ENCODE measurements at regions not wholly inside any gene's neighbourhood (a gene's known extent, or its start where the extent isn't known, plus 50 kb on each side); places are given as distances from the start of the nearest gene placed in this dataset.

DNA sequence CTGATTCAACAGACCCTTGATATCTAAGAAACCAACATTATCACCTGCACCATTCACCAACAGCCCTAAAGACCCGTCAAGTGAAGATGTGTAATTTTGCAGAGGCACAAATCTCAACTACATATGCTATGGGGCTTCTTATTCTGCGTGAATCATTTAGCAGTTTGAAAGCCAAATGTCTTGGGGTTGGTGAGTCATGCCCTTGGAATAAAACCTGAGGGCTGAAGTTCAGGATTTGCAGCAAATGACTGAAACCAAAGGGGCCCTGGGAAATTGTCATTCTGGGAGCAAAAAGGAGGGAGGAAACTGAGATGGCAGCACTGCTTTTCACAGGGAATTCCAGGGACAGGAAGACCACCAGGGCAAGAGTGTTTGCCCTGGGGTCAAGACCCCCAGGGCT is 79.2 kb upstream of the TNR start:
- TF ChIP-seq, protein P1, sequence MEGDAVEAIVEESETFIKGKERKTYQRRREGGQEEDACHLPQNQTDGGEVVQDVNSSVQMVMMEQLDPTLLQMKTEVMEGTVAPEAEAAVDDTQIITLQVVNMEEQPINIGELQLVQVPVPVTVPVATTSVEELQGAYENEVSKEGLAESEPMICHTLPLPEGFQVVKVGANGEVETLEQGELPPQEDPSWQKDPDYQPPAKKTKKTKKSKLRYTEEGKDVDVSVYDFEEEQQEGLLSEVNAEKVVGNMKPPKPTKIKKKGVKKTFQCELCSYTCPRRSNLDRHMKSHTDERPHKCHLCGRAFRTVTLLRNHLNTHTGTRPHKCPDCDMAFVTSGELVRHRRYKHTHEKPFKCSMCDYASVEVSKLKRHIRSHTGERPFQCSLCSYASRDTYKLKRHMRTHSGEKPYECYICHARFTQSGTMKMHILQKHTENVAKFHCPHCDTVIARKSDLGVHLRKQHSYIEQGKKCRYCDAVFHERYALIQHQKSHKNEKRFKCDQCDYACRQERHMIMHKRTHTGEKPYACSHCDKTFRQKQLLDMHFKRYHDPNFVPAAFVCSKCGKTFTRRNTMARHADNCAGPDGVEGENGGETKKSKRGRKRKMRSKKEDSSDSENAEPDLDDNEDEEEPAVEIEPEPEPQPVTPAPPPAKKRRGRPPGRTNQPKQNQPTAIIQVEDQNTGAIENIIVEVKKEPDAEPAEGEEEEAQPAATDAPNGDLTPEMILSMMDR (IDR thresholded peaks at IDR 0.05) = no peak
- TF ChIP-seq POLR2A (IDR thresholded peaks at IDR 0.05) = no peak
